ENCODE measurements at regions not wholly inside any gene's neighbourhood (a gene's known extent, or its start where the extent isn't known, plus 50 kb on each side); places are given as distances from the start of the nearest gene placed in this dataset.

DNA sequence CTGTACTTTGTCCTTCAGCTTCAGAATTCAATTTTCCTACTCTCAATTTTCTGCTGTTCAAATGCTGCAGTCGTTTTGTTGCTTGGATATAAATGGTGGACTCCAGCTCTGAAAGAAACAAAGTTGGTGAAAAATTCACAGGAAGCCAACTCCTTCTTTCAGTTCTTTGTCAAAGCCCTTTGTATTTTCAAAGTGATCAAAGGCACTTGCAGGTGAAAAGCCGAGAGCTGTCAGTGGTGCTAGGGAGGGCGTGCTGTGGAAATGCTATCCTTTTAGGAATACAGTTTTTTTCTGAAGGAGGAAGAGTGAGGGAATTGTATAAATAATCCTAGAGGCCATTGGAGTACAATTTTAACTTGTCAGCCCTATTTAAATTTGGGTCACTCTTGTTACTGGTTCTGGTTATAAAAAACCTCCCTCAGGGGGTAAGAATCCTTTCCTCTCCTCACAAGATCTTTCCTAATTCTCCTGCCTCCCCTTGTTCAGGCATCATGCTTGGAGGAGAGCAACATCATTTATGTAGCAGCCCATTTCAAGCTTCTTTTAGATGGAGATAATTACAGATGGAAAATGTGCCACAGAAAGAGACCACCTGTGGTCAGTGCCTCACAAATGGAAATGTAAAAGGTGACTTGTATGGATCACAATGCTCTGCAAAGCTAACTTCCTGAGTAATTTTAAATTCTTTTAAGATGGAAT is 62.5 kb upstream of the GHR start:
- DNase-seq: no peak

DNA sequence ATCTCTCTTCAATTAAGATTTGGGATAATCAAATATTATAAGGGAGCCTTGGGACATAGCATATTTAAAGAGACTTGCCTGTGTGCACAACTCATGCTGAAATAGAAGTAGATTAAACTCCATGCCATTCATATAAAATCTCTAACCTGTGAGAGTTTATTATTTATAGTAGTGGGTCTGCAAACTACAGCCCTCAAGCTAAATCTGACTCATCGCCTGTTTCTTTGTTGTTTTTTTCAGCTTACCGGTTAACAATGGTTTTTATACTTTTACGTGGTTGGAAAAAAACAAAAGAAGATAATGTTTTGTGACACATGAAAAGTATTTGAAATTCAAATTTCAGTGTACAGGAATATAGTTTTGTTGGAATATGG is 61.9 kb upstream of the GHR start:
- DNase-seq: no peak

DNA sequence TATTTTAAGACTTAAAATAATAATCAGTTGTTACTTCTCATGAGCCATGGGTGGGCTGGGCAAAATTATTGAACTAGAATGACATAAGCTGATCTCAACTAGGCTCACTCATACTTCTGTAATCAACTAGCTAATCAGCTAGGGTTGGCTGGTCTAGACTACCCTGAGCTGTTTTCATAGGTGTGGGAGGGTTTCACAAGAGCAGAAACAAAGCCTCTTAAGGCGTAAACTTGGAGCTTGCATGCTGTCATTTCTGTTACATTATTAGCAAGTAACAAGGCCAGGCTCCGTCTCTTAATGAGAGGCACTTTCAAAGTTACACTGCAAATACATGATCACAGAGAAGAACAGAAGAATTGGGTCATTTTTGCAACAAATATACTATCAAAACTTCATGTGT is 57.2 kb upstream of the GHR start:
- DNase-seq: no peak

Measured in femur (tissue), 1 donor.